H1 (cell line): ENCODE measurements at regions not wholly inside any gene's neighbourhood (a gene's known extent, or its start where the extent isn't known, plus 50 kb on each side); places are given as distances from the start of the nearest gene placed in this dataset.

Source experiments
- CTCF ChIP-seq, 3 experiments: IDR thresholded peaks; 1 replicate in 2 of 3; 2 replicates in 1 of 3; pipeline versions ENCODE4 v1.5.1 to v1.6.1; 2011; ENCODE audit warnings: low read length in 3 of 3, mild to moderate bottlenecking in 3 of 3, inconsistent platforms in 2 of 3, low read depth in 1 of 3, moderate library complexity in 1 of 3; ENCODE audit not compliant: insufficient read depth in 1 of 3; ENCODE audit errors: control extremely low read depth in 1 of 3
- E2F6 ChIP-seq: IDR thresholded peaks from 2 replicates; pipeline ENCODE4 v1.6.1; 2012; ENCODE audit warnings: inconsistent platforms
- HDAC2 ChIP-seq, 2 experiments: fragments of 300-600 bp in 1 of 2; sonication (generic) in 1 of 2; IDR thresholded peaks; 2 replicates each; pipeline ENCODE4 v1.6.1; 2011 to 2012; ENCODE audit warnings: low read depth in 2 of 2, low read length in 2 of 2, mild to moderate bottlenecking in 2 of 2, moderate library complexity in 2 of 2, borderline replicate concordance in 1 of 2, inconsistent platforms in 1 of 2
- POLR2A ChIP-seq, 2 experiments: IDR thresholded peaks; 1 replicate in 1 of 2; 2 replicates in 1 of 2; pipeline ENCODE4 v1.6.1; 2011; ENCODE audit warnings: low read depth in 2 of 2, low read length in 2 of 2, mild to moderate bottlenecking in 2 of 2; ENCODE audit errors: control extremely low read depth in 1 of 2

DNA sequence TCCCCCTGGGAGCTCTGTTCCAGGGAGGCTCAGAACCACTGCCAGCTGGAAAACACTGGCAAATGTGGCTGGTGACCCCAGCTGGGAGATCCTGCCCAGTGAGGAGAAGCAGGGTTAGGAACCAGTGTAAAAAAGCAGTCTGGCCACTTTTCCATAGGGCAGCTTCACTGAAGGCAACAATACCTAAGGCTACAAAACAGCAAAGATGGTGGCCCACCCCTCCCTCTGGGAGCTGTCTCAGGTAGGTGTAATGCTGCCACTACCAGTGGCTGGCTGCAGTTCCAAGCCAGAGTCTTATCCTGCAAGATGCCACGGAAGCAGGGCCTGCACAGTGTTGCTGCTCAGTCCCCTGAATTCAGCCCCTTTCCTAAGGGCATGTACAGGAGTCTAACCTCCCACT, 50.6 kb upstream of the ANO6 start:
- TF ChIP-seq POLR2A (IDR thresholded peaks at IDR 0.05; ENCODE audit: control extremely low read depth in 1 of 2, low read depth in 2 of 2, low read length in 2 of 2): no peak
- no peak for TF ChIP-seq CTCF (IDR thresholded peaks at IDR 0.05; ENCODE audit: control extremely low read depth in 1 of 3, insufficient read depth in 1 of 3, low read depth in 1 of 3, low read length in 3 of 3)
- TF ChIP-seq E2F6: no peak
- no peak for TF ChIP-seq HDAC2 (IDR thresholded peaks at IDR 0.05; ENCODE audit: borderline replicate concordance in 1 of 2, low read depth in 2 of 2, low read length in 2 of 2)
